ENCODE measurements at regions not wholly inside any gene's neighbourhood (a gene's known extent, or its start where the extent isn't known, plus 50 kb on each side); places are given as distances from the start of the nearest gene placed in this dataset.

- no peak for TF ChIP-seq CTCF (IDR thresholded peaks at IDR 0.05)
- no peak for TF ChIP-seq EP300 (IDR thresholded peaks at IDR 0.05)
- no peak for TF ChIP-seq POLR2A (IDR thresholded peaks at IDR 0.05; ENCODE audit: low read depth)
Observed at GRCh38 chr11:127070808-127071207, 70.2 kb upstream of the KIRREL3 start.
